SK-N-SH (cell line): ENCODE measurements at regions not wholly inside any gene's neighbourhood (a gene's known extent, or its start where the extent isn't known, plus 50 kb on each side); places are given as distances from the start of the nearest gene placed in this dataset.

Experiments used
- CTCF ChIA-PET: fragments of 300-600, 350-600 bp; formaldehyde crosslinking; extraction: SDS; loops from one replicate; lab custom pipeline; 2021; lab: Yijun Ruan, JAX
- POLR2A ChIA-PET: fragments of 350-600 bp; sonication (Branson Sonifier 250); formaldehyde crosslinking; extraction: SDS; loops from one replicate; lab custom pipeline; 2020; ENCODE audit warnings: antibody characterized with exemption, inconsistent platforms; lab: Yijun Ruan, JAX
- DNase-seq: peaks from one replicate; pipeline ENCODE4 v3.0.0; 2012
- H2AFZ ChIP-seq: fragments of 200-600 bp; sonication (generic); 2 replicates; pipeline ENCODE4 v1.8.1; 2016; ENCODE audit warnings: antibody characterized with exemption, mild to moderate bottlenecking, low read depth
- H3F3A ChIP-seq: fragments of 200-600 bp; sonication (generic); replicated peaks from 2 replicates; pipeline ENCODE3; 2016; ENCODE audit warnings: antibody characterized with exemption, mild to moderate bottlenecking; ENCODE audit not compliant: insufficient read depth
- H3K27ac ChIP-seq, 2 experiments: fragments of 200-500 bp in 1 of 2; fragments of 200-600 bp in 1 of 2; sonication (Bioruptor generic) in 1 of 2; sonication (generic), shearing (Covaris generic) in 1 of 2; 2 replicates each; pipeline versions ENCODE4 v1.5.1 to v1.6.1; 2014 to 2016; ENCODE audit warnings: low read depth in 2 of 2, inconsistent platforms in 1 of 2, low read length in 1 of 2, mild to moderate bottlenecking in 1 of 2, mixed read lengths in 1 of 2
- H3K27me3 ChIP-seq: fragments of 200-600 bp; sonication (generic), shearing (Covaris generic); 2 replicates; pipeline ENCODE4 v1.6.1; 2016; ENCODE audit warnings: mixed run types; ENCODE audit not compliant: insufficient read depth
- H3K36me3 ChIP-seq, 2 experiments: fragments of 200-500 bp in 1 of 2; fragments of 200-600 bp in 1 of 2; sonication (Bioruptor generic) in 1 of 2; sonication (generic) in 1 of 2; replicated peaks in 1 of 2; 2 replicates each; pipeline versions ENCODE3 to v1.5.1; 2014 to 2016; ENCODE audit warnings: low read length in 1 of 2, mild to moderate bottlenecking in 1 of 2; ENCODE audit not compliant: insufficient read depth in 2 of 2, control insufficient read depth in 1 of 2
- H3K4me1 ChIP-seq, 2 experiments: fragments of 200-500 bp in 1 of 2; fragments of 200-600 bp in 1 of 2; sonication (Bioruptor generic) in 1 of 2; sonication (generic), shearing (Covaris generic) in 1 of 2; 2 replicates each; pipeline versions ENCODE4 v1.5.1 to v1.6.1; 2014 to 2016; ENCODE audit warnings: low read depth in 1 of 2, low read length in 1 of 2, mixed run types in 1 of 2; ENCODE audit not compliant: insufficient read depth in 2 of 2, control insufficient read depth in 1 of 2
- H3K4me2 ChIP-seq: fragments of 200-600 bp; sonication (generic), shearing (Covaris generic); 2 replicates; pipeline ENCODE4 v1.6.1; 2017; ENCODE audit warnings: mixed run types
- H3K4me3 ChIP-seq, 2 experiments: fragments of 200-500 bp in 1 of 2; fragments of 200-600 bp in 1 of 2; sonication (Bioruptor generic) in 1 of 2; sonication (generic), shearing (Covaris generic) in 1 of 2; 2 replicates each; pipeline versions ENCODE4 v1.5.1 to v1.8.1; 2014 to 2016; ENCODE audit warnings: low read depth in 2 of 2, inconsistent platforms in 1 of 2, low read length in 1 of 2, mild to moderate bottlenecking in 1 of 2, mixed read lengths in 1 of 2, moderate library complexity in 1 of 2
- H3K79me2 ChIP-seq: fragments of 200-600 bp; sonication (generic); 2 replicates; pipeline ENCODE4 v1.8.1; 2017; ENCODE audit warnings: mild to moderate bottlenecking; ENCODE audit not compliant: insufficient read depth
- H3K9ac ChIP-seq: fragments of 200-600 bp; sonication (generic); 2 replicates; pipeline ENCODE4 v1.6.1; 2017; ENCODE audit warnings: mixed run types
- H3K9me2 ChIP-seq: fragments of 200-600 bp; sonication (generic); 2 replicates; pipeline ENCODE4 v1.6.1; 2017; ENCODE audit warnings: mixed run types
- H3K9me3 ChIP-seq: fragments of 200-600 bp; sonication (generic); 2 replicates; pipeline ENCODE4 v1.6.1; 2017; ENCODE audit warnings: mixed run types, mild to moderate bottlenecking, moderate library complexity
- H4K20me1 ChIP-seq: fragments of 200-600 bp; sonication (generic); 2 replicates; pipeline ENCODE4 v1.6.1; 2017; ENCODE audit warnings: mild to moderate bottlenecking, mixed run types; ENCODE audit not compliant: insufficient read depth
- CTCF ChIP-seq: fragments of 200-600 bp; sonication (generic); IDR thresholded peaks from 2 replicates; pipeline ENCODE4 v1.6.1; 2017; ENCODE audit warnings: antibody characterized with exemption, mild to moderate bottlenecking, moderate library complexity
- ELF1 ChIP-seq: IDR thresholded peaks from 2 replicates; pipeline ENCODE4 v1.4.0; 2012
- EP300 ChIP-seq, 2 experiments: IDR thresholded peaks; 2 replicates each; pipeline versions ENCODE4 v1.4.0 to v1.6.1; 2012; ENCODE audit warnings: borderline replicate concordance in 1 of 2, low read depth in 1 of 2, low read length in 1 of 2
- EZH2phosphoT487 ChIP-seq: fragments of 200-600 bp; sonication (generic); IDR thresholded peaks from 2 replicates; pipeline ENCODE4 v1.6.1; 2017; ENCODE audit warnings: low read depth, mixed run types, mild to moderate bottlenecking, antibody characterized with exemption, moderate library complexity, borderline replicate concordance
- FOXJ3 ChIP-seq: sonication (generic); formaldehyde crosslinking; IDR thresholded peaks from 2 replicates; pipeline ENCODE4 v1.5.1; 2020; ENCODE audit warnings: mild to moderate bottlenecking, missing genetic modification reagents
- GABPA ChIP-seq: IDR thresholded peaks from 2 replicates; pipeline ENCODE4 v1.4.0; 2012; ENCODE audit warnings: low read depth, mild to moderate bottlenecking
- GATA2 ChIP-seq: sonication (generic); formaldehyde crosslinking; IDR thresholded peaks from 2 replicates; pipeline ENCODE4 v1.5.0; 2020; ENCODE audit warnings: mild to moderate bottlenecking, missing genetic modification reagents
- JUND ChIP-seq: IDR thresholded peaks from 2 replicates; pipeline ENCODE4 v1.4.0; 2012
- MEF2A ChIP-seq: IDR thresholded peaks from 2 replicates; pipeline ENCODE4 v1.4.0; 2012; ENCODE audit warnings: low read depth, borderline replicate concordance
- NFIC ChIP-seq: IDR thresholded peaks from 2 replicates; pipeline ENCODE4 v1.4.0; 2012; ENCODE audit warnings: borderline replicate concordance
- NRF1 ChIP-seq: IDR thresholded peaks from 2 replicates; pipeline ENCODE4 v1.6.1; 2012; ENCODE audit warnings: low read depth, mild to moderate bottlenecking, low read length
- PBX3 ChIP-seq: IDR thresholded peaks from 2 replicates; pipeline ENCODE4; 2012
- POLR2AphosphoS5 ChIP-seq: IDR thresholded peaks from 2 replicates; pipeline ENCODE4 v1.6.1; 2012; ENCODE audit warnings: low read depth, low read length
- RXRA ChIP-seq: IDR thresholded peaks from 2 replicates; pipeline ENCODE4 v1.4.0; 2012; ENCODE audit warnings: low read depth, mild to moderate bottlenecking, borderline replicate concordance
- SIN3A ChIP-seq: IDR thresholded peaks from 2 replicates; pipeline ENCODE4 v1.6.1; 2012; ENCODE audit warnings: low read depth, mild to moderate bottlenecking, low read length, moderate library complexity, borderline replicate concordance
- TAF1 ChIP-seq: IDR thresholded peaks from 2 replicates; pipeline ENCODE4 v1.6.1; 2012; ENCODE audit warnings: low read depth, mild to moderate bottlenecking, low read length, moderate library complexity, borderline replicate concordance
- TCF12 ChIP-seq: IDR thresholded peaks from 2 replicates; pipeline ENCODE4 v1.4.0; 2012
- TEAD4 ChIP-seq: IDR thresholded peaks from 2 replicates; pipeline ENCODE4 v1.4.0; 2012; ENCODE audit warnings: mild to moderate bottlenecking, borderline replicate concordance; ENCODE audit not compliant: insufficient read depth
- YY1 ChIP-seq: IDR thresholded peaks from 2 replicates; pipeline ENCODE4 v1.4.0; 2012; ENCODE audit warnings: low read depth, mild to moderate bottlenecking
- WGBS: methylation state at CpG from one replicate; pipeline ENCODE4 v1.1.6; 2017; ENCODE audit warnings: low lambda C conversion rate; 5-methylcytosine and 5-hydroxymethylcytosine counted together
- TF ChIP-seq, protein P1 (sequence below): IDR thresholded peaks from 2 replicates; pipeline ENCODE4 v1.4.0; 2012; ENCODE audit warnings: low read depth, borderline replicate concordance
- TF ChIP-seq, protein P2 (sequence below): IDR thresholded peaks from 2 replicates; pipeline ENCODE4 v1.4.0; 2012; ENCODE audit warnings: low read depth

- Histone ChIP-seq H3K4me3 (no peak overlapping the region), H3K79me2 (no peaks in the 10 kb centered on the region), H3K27me3 (no peaks in the 10 kb centered on the region), H3K9ac (no peak overlapping the region), H3K4me1 (no peaks in the 10 kb centered on the region; a peak in 1 of 4 replicates), H3F3A (no peaks in the 10 kb centered on the region), H4K20me1 (no peaks in the 10 kb centered on the region), H3K9me2 (no peaks in the 10 kb centered on the region), H3K9me3 (no peaks in the 10 kb centered on the region), H2AFZ (no peak overlapping the region), H3K36me3 (no peaks in the 10 kb centered on the region), H3K27ac (no peak overlapping the region), H3K4me2 (no peak overlapping the region)
- ChIA-PET POLR2A (no interaction called here), CTCF (interaction anchor here (1.0 kb wide), 1 partner anchor 1491 kb away, joined by 3 read pairs; no protein-coding TSS in a partner anchor)
- WGBS: 28% methylated on average over 2 of the region's 2 CpGs
- TF ChIP-seq GATA2 (no peak), PBX3 (no peak), SIN3A (no peak), TAF1 (no peak), NFIC (no peak), MEF2A (no peak), NRF1 (no peak), ELF1 (no peak), YY1 (no peak), CTCF (no peak), POLR2AphosphoS5 (no peak)
- TF ChIP-seq, protein P1, sequence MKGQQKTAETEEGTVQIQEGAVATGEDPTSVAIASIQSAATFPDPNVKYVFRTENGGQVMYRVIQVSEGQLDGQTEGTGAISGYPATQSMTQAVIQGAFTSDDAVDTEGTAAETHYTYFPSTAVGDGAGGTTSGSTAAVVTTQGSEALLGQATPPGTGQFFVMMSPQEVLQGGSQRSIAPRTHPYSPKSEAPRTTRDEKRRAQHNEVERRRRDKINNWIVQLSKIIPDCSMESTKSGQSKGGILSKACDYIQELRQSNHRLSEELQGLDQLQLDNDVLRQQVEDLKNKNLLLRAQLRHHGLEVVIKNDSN: no peak
- TF ChIP-seq, protein P2, sequence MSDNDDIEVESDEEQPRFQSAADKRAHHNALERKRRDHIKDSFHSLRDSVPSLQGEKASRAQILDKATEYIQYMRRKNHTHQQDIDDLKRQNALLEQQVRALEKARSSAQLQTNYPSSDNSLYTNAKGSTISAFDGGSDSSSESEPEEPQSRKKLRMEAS: no peak
- DNase-seq: no peak
Measured at GRCh38 chr13:62207388-62207787, 791.7 kb upstream of the PCDH20 start.

DNA sequence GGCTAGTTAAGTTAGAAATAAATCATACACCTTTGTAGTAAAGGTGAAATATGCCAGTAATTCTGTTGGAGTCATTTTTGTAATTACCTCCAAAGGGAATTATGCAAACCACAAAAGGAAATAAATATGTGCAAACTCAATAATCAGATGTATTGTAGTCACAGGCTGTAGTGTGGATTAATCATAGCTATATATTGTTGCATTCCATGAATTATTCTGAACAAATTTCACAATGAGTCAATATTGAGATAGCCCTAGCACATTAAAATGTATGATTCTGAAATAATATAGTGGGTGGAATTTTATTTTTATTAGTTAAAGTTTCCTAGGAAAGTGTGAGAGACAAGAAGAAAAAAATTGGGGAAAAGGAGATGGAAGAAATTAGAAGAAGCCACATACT lies 790.5 kb upstream of the PCDH20 start:
- Histone ChIP-seq H3K27me3 (no peaks in the 10 kb centered on the region), H3K9ac (no peak overlapping the region), H3K79me2 (no peaks in the 10 kb centered on the region), H2AFZ (no peak overlapping the region), H3K9me3 (no peaks in the 10 kb centered on the region), H3K27ac (no peak overlapping the region), H3K9me2 (no peaks in the 10 kb centered on the region), H3K4me3 (no peak overlapping the region), H3K4me1 (no peaks in the 10 kb centered on the region; a peak in 1 of 4 replicates), H4K20me1 (no peaks in the 10 kb centered on the region), H3F3A (no peaks in the 10 kb centered on the region), H3K4me2 (no peak overlapping the region), H3K36me3 (no peaks in the 10 kb centered on the region)
- POLR2A ChIA-PET: no interaction called here
- CTCF ChIA-PET: interaction anchor here (0.8 kb wide), 1 partner anchor 1993 kb away, joined by 3 read pairs; no protein-coding TSS in a partner anchor
- DNase-seq: no peak
- TF ChIP-seq TEAD4: no peak
- TF ChIP-seq EZH2phosphoT487: no peak
- no peak for TF ChIP-seq NRF1
- no peak for TF ChIP-seq MEF2A
- TF ChIP-seq TAF1: no peak
- no peak for TF ChIP-seq SIN3A
- no peak for TF ChIP-seq TCF12
- no peak for TF ChIP-seq EP300 (IDR thresholded peaks at IDR 0.05; ENCODE audit: borderline replicate concordance in 1 of 2, low read depth in 1 of 2, low read length in 1 of 2)
- no peak for TF ChIP-seq JUND
- no peak for TF ChIP-seq CTCF
- TF ChIP-seq GABPA: no peak
- no peak for TF ChIP-seq ELF1
- no peak for TF ChIP-seq RXRA
- TF ChIP-seq FOXJ3 (CRISPR knock-in tag): no peak
- no peak for TF ChIP-seq YY1
